Activated T-helper 2 cell treated with anti-CD3 and anti-CD28 coated beads, Interferon-gamma antibody, Interleukin-2, Interleukin-4, amounts not matched to agents 10 μg/mL and 5 μg/mL and 100 μg/mL, durations not matched to agents 14 hours and 24 hours and 36 hours (primary cell): ENCODE measurements at regions not wholly inside any gene's neighbourhood (a gene's known extent, or its start where the extent isn't known, plus 50 kb on each side); places are given as distances from the start of the nearest gene placed in this dataset.

Experiments used
- DNase-seq: peaks from one replicate; pipeline ENCODE4 v3.0.0; 2021; ENCODE audit warnings: low spot score
- H3K27ac Mint-ChIP-seq: one replicate; pipeline ENCODE4 v1.8.0; 2021; ENCODE audit warnings: mixed read lengths
- H3K27me3 Mint-ChIP-seq: one replicate; pipeline ENCODE4 v1.8.0; 2021; ENCODE audit warnings: low read depth, mixed read lengths
- H3K36me3 Mint-ChIP-seq: one replicate; pipeline ENCODE4 v1.8.0; 2021; ENCODE audit warnings: low read depth, mixed read lengths
- H3K4me1 Mint-ChIP-seq: one replicate; pipeline ENCODE4 v1.8.0; 2021; ENCODE audit warnings: low read depth, mixed read lengths
- H3K4me3 Mint-ChIP-seq: one replicate; pipeline ENCODE4 v1.8.0; 2021; ENCODE audit warnings: low read depth, mild to moderate bottlenecking, moderate library complexity, mixed read lengths
- H3K9me3 Mint-ChIP-seq: one replicate; pipeline ENCODE4 v1.8.0; 2021; ENCODE audit warnings: mixed read lengths
- intact Hi-C: fragments of 100-400 bp; cut with micrococcal nuclease; formaldehyde crosslinking; loops from one replicate; pipeline ENCODE4 v1.15.1; 2023

GRCh38 chr1:193677874-193678273 lies 491.5 kb upstream of the B3GALT2 start:
- intact Hi-C loops: loop anchor here (2.0 to 10.0 kb wide), 3 partner anchors 23 to 133 kb away; no protein-coding TSS in a partner anchor
- H3K27me3 Mint-ChIP-seq: no peaks in the 10 kb centered on the region
- no peaks in the 10 kb centered on the region for H3K9me3 Mint-ChIP-seq
- no peak for DNase-seq
- H3K27ac Mint-ChIP-seq: peak overlapping the region; percentile 60
- no peak overlapping the region for H3K4me3 Mint-ChIP-seq
- no peaks in the 10 kb centered on the region for H3K36me3 Mint-ChIP-seq
- peaks cover 29% of the 10 kb centered on the region for H3K4me1 Mint-ChIP-seq

GRCh38 chr1:193676996-193677549 lies 490.7 kb upstream of the B3GALT2 start:
- Mint-ChIP-seq H3K27me3 (no peaks in the 10 kb centered on the region), H3K4me1 (peaks cover 29% of the 10 kb centered on the region), H3K4me3 (no peak overlapping the region), H3K9me3 (no peaks in the 10 kb centered on the region), H3K36me3 (no peaks in the 10 kb centered on the region), H3K27ac (no peak overlapping the region)
- no peak for DNase-seq
- intact Hi-C loops: loop anchor here (5.0 to 10.0 kb wide), 2 partner anchors 85 to 132 kb away; no protein-coding TSS in a partner anchor

- intact Hi-C loops: loop anchor here (10.0 kb wide), 1 partner anchor 130 kb away; no protein-coding TSS in a partner anchor
- Mint-ChIP-seq H3K4me3 (no peak overlapping the region), H3K9me3 (peaks cover 4% of the 10 kb centered on the region), H3K27me3 (no peaks in the 10 kb centered on the region), H3K36me3 (no peaks in the 10 kb centered on the region), H3K4me1 (peaks cover 22% of the 10 kb centered on the region), H3K27ac (peak overlapping the region; percentile 61)
- no peak for DNase-seq
Measured at GRCh38 chr1:193674292-193674944, 488.0 kb upstream of the B3GALT2 start.

- Mint-ChIP-seq H3K4me1 (peaks cover 12% of the 10 kb centered on the region), H3K36me3 (no peaks in the 10 kb centered on the region), H3K27me3 (no peaks in the 10 kb centered on the region), H3K4me3 (no peak overlapping the region), H3K9me3 (peaks cover 4% of the 10 kb centered on the region), H3K27ac (no peak overlapping the region)
- DNase-seq: no peak
- intact Hi-C loops: no loop called here
Measured at GRCh38 chr1:193666485-193667083, 480.2 kb upstream of the B3GALT2 start.

GRCh38 chr1:193663965-193664364 lies 477.6 kb upstream of the B3GALT2 start:
- Mint-ChIP-seq H3K36me3 (no peaks in the 10 kb centered on the region), H3K27ac (no peak overlapping the region), H3K4me3 (no peak overlapping the region), H3K27me3 (no peaks in the 10 kb centered on the region), H3K4me1 (peaks cover 12% of the 10 kb centered on the region), H3K9me3 (no peaks in the 10 kb centered on the region)
- DNase-seq: no peak
- intact Hi-C loops: no loop called here

GRCh38 chr1:193662030-193662429 lies 475.6 kb upstream of the B3GALT2 start:
- H3K4me1 Mint-ChIP-seq: peaks cover 8% of the 10 kb centered on the region
- intact Hi-C loops: no loop called here
- H3K36me3 Mint-ChIP-seq: no peaks in the 10 kb centered on the region
- no peak overlapping the region for H3K27ac Mint-ChIP-seq
- no peak overlapping the region for H3K4me3 Mint-ChIP-seq
- no peak for DNase-seq
- no peaks in the 10 kb centered on the region for H3K27me3 Mint-ChIP-seq
- H3K9me3 Mint-ChIP-seq: no peaks in the 10 kb centered on the region

GRCh38 chr1:193661385-193661784 lies 475.0 kb upstream of the B3GALT2 start:
- intact Hi-C loops: no loop called here
- H3K27ac Mint-ChIP-seq: no peak overlapping the region
- H3K9me3 Mint-ChIP-seq: no peaks in the 10 kb centered on the region
- no peak for DNase-seq
- no peaks in the 10 kb centered on the region for H3K36me3 Mint-ChIP-seq
- no peak overlapping the region for H3K4me3 Mint-ChIP-seq
- H3K4me1 Mint-ChIP-seq: peaks cover 4% of the 10 kb centered on the region
- no peaks in the 10 kb centered on the region for H3K27me3 Mint-ChIP-seq

GRCh38 chr1:193660428-193660827 lies 474.0 kb upstream of the B3GALT2 start:
- intact Hi-C loops: no loop called here
- no peak overlapping the region for H3K27ac Mint-ChIP-seq
- no peak overlapping the region for H3K4me3 Mint-ChIP-seq
- no peaks in the 10 kb centered on the region for H3K36me3 Mint-ChIP-seq
- peaks cover 6% of the 10 kb centered on the region for H3K9me3 Mint-ChIP-seq
- H3K27me3 Mint-ChIP-seq: no peaks in the 10 kb centered on the region
- peaks cover 9% of the 10 kb centered on the region for H3K4me1 Mint-ChIP-seq
- no peak for DNase-seq

GRCh38 chr1:193658691-193659090 lies 472.3 kb upstream of the B3GALT2 start:
- Mint-ChIP-seq H3K9me3 (peaks cover 23% of the 10 kb centered on the region), H3K4me1 (peaks cover 11% of the 10 kb centered on the region), H3K27me3 (no peaks in the 10 kb centered on the region), H3K36me3 (peaks cover 15% of the 10 kb centered on the region), H3K4me3 (no peak overlapping the region), H3K27ac (no peak overlapping the region)
- intact Hi-C loops: no loop called here
- no peak for DNase-seq

- Mint-ChIP-seq H3K4me1 (peaks cover 11% of the 10 kb centered on the region), H3K9me3 (peaks cover 26% of the 10 kb centered on the region), H3K4me3 (no peak overlapping the region), H3K27me3 (no peaks in the 10 kb centered on the region), H3K36me3 (peaks cover 18% of the 10 kb centered on the region), H3K27ac (no peak overlapping the region)
- DNase-seq: no peak
- intact Hi-C loops: no loop called here
Measured at GRCh38 chr1:193658081-193658480, 471.7 kb upstream of the B3GALT2 start.

GRCh38 chr1:193657552-193657951 lies 471.1 kb upstream of the B3GALT2 start:
- Mint-ChIP-seq H3K27ac (no peak overlapping the region), H3K36me3 (peaks cover 18% of the 10 kb centered on the region), H3K27me3 (no peaks in the 10 kb centered on the region), H3K9me3 (peaks cover 26% of the 10 kb centered on the region), H3K4me3 (no peak overlapping the region), H3K4me1 (peaks cover 11% of the 10 kb centered on the region)
- DNase-seq: no peak
- intact Hi-C loops: no loop called here

- DNase-seq: no peak
- Mint-ChIP-seq H3K36me3 (peaks cover 18% of the 10 kb centered on the region), H3K9me3 (peaks cover 26% of the 10 kb centered on the region), H3K4me3 (no peak overlapping the region), H3K4me1 (peaks cover 11% of the 10 kb centered on the region), H3K27ac (no peak overlapping the region), H3K27me3 (no peaks in the 10 kb centered on the region)
- intact Hi-C loops: no loop called here
Measured at GRCh38 chr1:193656841-193657240, 470.4 kb upstream of the B3GALT2 start.
